DMS114 treated with DMSO at 0.1 percent for 48 hours (cell line): ENCODE measurements at regions not wholly inside any gene's neighbourhood (a gene's known extent, or its start where the extent isn't known, plus 50 kb on each side); places are given as distances from the start of the nearest gene placed in this dataset.

Source experiments
- DNase-seq: peaks from one replicate; lab custom pipeline; 2025; ENCODE audit not compliant: unreplicated experiment; lab: John Stamatoyannopoulos, UW

- no peak for DNase-seq
These were observed 105.3 kb downstream of the AKAIN1 start for GRCh38 chr18:5091741-5092140.

- DNase-seq: no peak
These were observed 121.8 kb downstream of the AKAIN1 start for GRCh38 chr18:5075297-5075696.

- DNase-seq: peak; percentile 69
These were observed 123.8 kb downstream of the AKAIN1 start for GRCh38 chr18:5073026-5073944.

GRCh38 chr18:5068851-5069250 lies 128.2 kb downstream of the AKAIN1 start:
- DNase-seq: no peak

GRCh38 chr18:5066380-5066977 lies 130.6 kb downstream of the AKAIN1 start:
- no peak for DNase-seq

- no peak for DNase-seq
These were observed 131.4 kb downstream of the AKAIN1 start for GRCh38 chr18:5065615-5066014.

GRCh38 chr18:5064841-5065370 lies 132.2 kb downstream of the AKAIN1 start:
- DNase-seq: no peak

- DNase-seq: no peak
These were observed 135.3 kb downstream of the AKAIN1 start for GRCh38 chr18:5061785-5062184.

GRCh38 chr18:5060543-5060942 lies 136.5 kb downstream of the AKAIN1 start:
- DNase-seq: no peak

- no peak for DNase-seq
These were observed 137.4 kb downstream of the AKAIN1 start for GRCh38 chr18:5059696-5060032.

GRCh38 chr18:5058768-5059695 lies 138.0 kb downstream of the AKAIN1 start:
- no peak for DNase-seq

- peak; percentile 43 for DNase-seq
These were observed 139.4 kb downstream of the AKAIN1 start for GRCh38 chr18:5057386-5058348.

- no peak for DNase-seq
These were observed 144.6 kb downstream of the AKAIN1 start for GRCh38 chr18:5052491-5052890.

- DNase-seq: no peak
These were observed 145.8 kb downstream of the AKAIN1 start for GRCh38 chr18:5051207-5051606.

GRCh38 chr18:5049124-5049523 lies 147.9 kb downstream of the AKAIN1 start:
- no peak for DNase-seq

GRCh38 chr18:5040476-5040875 lies 156.6 kb downstream of the AKAIN1 start:
- DNase-seq: no peak

- DNase-seq: no peak
These were observed 160.5 kb downstream of the AKAIN1 start for GRCh38 chr18:5036523-5036922.

- no peak for DNase-seq
These were observed 165.8 kb downstream of the AKAIN1 start for GRCh38 chr18:5031216-5031615.

- no peak for DNase-seq
These were observed 166.4 kb downstream of the AKAIN1 start for GRCh38 chr18:5030636-5031035.

GRCh38 chr18:5029592-5029991 lies 167.5 kb downstream of the AKAIN1 start:
- DNase-seq: no peak
